LNCaP clone FGC (cell line): ENCODE measurements at regions not wholly inside any gene's neighbourhood (a gene's known extent, or its start where the extent isn't known, plus 50 kb on each side); places are given as distances from the start of the nearest gene placed in this dataset.

Source experiments
- DNase-seq: peaks from one replicate; pipeline ENCODE4 v3.0.0-alpha.2; 2011; ENCODE audit warnings: low read depth
- H3K4me3 ChIP-seq: 2 replicates; pipeline ENCODE4 v1.5.1; 2011; ENCODE audit warnings: mild to moderate bottlenecking, low read depth, low read length, control low read depth
- TF ChIP-seq, protein P1 (sequence below): IDR thresholded peaks from 2 replicates; pipeline ENCODE4 v1.5.1; 2012; ENCODE audit warnings: mild to moderate bottlenecking; ENCODE audit not compliant: control insufficient read depth, insufficient read depth; ENCODE audit errors: extremely low read depth

DNA sequence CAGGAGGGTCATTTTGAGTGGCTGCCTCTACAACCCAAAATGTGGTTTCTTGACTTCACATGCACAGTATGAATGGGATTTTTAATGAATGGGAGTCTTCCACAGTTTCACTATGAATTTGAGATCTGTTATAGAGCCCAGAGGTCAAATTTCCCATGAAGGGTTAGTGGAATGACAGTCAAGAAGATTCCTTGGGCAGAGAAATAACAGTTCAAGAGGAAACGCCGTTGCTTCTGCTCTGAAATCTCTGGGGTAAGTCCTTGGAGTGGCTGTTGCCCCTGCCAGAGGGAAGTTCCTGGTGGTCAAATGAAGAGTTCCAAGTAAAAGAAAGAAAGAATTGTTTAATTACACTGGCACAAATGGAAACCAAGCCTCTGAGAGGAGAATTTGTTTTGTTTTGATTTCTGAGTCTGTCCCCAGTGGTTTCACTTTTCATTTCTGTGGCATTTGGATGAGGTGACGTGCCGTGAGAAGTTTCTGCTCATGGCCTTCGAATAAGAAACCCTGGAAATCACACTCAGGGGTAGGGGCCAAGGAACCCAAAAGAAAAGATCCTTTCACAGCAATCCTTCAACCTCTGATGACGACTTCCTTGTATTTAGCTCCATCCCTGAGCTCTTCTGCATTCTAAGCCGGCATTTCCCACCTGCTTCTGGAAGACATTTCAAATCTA lies 77.5 kb upstream of the IL12A start:
- no peak for DNase-seq

DNA sequence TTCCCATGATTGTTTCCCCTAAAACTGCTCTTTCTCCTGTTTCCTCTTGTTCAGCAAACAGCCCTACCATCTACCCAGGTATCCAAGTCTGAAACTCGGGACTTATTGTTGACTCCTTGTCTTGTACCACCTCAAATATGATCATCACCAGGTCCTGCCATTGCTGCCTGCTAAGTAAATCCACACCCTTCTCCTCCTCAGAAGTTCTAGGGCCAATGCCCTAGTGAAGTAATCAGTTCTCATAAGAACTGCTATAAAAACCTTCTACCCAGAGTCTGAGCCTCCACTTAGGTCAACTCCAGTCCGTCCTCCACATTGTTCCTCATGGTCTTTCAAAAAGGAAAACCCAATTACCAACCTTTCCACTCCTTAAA lies 77.0 kb upstream of the IL12A start:
- TF ChIP-seq, protein P1, sequence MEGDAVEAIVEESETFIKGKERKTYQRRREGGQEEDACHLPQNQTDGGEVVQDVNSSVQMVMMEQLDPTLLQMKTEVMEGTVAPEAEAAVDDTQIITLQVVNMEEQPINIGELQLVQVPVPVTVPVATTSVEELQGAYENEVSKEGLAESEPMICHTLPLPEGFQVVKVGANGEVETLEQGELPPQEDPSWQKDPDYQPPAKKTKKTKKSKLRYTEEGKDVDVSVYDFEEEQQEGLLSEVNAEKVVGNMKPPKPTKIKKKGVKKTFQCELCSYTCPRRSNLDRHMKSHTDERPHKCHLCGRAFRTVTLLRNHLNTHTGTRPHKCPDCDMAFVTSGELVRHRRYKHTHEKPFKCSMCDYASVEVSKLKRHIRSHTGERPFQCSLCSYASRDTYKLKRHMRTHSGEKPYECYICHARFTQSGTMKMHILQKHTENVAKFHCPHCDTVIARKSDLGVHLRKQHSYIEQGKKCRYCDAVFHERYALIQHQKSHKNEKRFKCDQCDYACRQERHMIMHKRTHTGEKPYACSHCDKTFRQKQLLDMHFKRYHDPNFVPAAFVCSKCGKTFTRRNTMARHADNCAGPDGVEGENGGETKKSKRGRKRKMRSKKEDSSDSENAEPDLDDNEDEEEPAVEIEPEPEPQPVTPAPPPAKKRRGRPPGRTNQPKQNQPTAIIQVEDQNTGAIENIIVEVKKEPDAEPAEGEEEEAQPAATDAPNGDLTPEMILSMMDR = no peak
- no peak for DNase-seq
- H3K4me3 ChIP-seq = no peak overlapping the region

More for the DNA sequence above, 77.5 kb upstream of the IL12A start:
- TF ChIP-seq, protein P1 = no peak
- H3K4me3 ChIP-seq = no peak overlapping the region

DNA sequence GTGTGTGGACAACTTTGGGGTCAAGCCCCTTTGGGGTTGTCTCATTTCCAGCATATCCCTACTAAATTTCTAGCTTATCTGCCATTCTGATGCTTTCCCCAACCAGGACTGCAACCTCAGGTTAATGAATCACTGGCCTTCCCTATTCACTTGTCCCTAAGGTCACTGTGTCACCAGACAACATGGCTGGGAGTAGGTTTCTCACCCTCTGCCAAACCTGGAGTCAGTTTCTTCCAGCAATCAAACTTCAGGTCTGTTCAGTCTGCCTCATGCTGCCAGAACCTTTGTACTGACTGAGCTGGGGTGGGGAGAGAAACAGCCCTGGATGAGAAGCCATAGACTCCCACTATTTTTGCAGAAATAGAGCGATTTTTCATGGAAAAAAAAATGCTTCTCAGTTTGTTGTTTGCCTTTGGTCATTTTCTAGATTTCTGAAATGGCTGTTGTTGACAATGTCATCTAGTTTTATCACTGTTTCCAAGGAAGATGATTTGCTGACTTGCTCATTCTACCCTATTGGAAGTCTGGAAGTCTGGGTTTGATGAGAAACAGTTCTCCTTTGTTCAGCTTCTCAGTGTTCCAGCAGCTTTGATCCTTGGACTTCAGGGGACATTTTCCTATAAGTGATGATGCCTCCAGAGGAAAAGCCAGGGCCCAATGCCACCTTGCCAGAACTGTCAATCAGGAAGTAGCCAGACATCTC lies 74.8 kb upstream of the IL12A start:
- DNase-seq = no peak
- no peak overlapping the region for H3K4me3 ChIP-seq
- TF ChIP-seq, protein P1 = no peak

DNA sequence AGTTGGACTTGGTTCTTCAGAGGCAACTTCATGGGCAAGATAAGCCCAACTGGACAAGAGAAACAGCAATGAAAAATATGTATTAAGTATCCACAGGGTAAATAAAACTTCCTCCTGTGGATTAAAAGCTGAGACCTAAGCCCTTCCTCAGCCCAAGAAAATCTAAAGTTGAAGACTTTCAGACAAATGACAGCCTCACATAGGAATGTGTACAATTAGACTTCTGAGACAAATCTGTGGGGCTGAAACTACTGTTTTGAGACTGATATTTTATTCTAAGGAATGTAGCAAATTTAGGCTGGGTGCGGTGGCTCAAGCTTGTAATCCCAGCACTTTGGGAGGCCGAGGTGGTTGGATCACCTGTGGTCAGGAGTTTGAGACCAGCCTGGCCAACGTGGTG lies 74.2 kb upstream of the IL12A start:
- TF ChIP-seq, protein P1 = no peak

DNA sequence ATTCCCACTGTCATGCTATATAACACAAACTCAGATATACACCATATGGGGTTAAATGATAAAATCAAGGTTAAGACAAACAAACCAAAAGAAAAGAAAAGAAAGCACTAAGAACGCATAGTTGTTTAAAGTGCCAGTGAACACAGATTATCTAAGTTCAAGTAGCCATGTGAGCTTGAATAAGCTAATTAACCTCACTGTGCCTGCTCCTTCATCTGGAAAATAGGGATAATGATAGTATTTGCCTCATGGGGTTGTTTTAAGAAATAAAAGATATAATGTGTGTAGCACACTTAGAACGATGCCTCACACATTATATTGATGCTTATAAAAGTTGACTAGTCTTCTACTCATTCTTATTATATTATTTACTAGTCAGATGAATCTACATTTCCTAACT lies 72.6 kb upstream of the IL12A start:
- H3K4me3 ChIP-seq = no peak overlapping the region
- TF ChIP-seq, protein P1 = no peak
- no peak for DNase-seq

More for the DNA sequence above, 74.2 kb upstream of the IL12A start:
- DNase-seq = no peak
- no peak overlapping the region for H3K4me3 ChIP-seq

DNA sequence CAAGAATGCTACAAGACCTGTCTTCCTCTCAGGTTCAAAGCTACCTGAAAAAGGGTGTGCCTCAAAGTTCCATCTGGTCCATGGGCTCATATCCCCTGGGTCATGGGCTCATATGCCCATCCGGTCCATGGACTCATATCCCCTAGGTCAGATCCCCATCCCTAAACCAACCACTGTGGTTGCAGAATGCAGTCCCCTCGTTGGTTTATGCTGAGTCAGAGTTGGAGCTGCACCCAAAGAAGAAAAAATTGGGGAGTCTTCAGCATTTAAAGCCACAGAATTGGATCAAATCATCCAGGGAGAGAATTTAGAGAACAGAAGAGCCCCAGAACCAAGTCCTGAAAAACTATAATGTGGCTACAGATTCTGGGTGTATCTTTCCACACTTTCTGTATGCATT lies 71.5 kb upstream of the IL12A start:
- no peak for DNase-seq
- H3K4me3 ChIP-seq = no peak overlapping the region
- TF ChIP-seq, protein P1 = no peak
